ENCODE measurements at regions not wholly inside any gene's neighbourhood (a gene's known extent, or its start where the extent isn't known, plus 50 kb on each side); places are given as distances from the start of the nearest gene placed in this dataset.
"Not testable (repeated sequence)": the region's sequence is repeated elsewhere in the genome, so short reads cannot be mapped to it uniquely, and the experiment has no call there.

DNA sequence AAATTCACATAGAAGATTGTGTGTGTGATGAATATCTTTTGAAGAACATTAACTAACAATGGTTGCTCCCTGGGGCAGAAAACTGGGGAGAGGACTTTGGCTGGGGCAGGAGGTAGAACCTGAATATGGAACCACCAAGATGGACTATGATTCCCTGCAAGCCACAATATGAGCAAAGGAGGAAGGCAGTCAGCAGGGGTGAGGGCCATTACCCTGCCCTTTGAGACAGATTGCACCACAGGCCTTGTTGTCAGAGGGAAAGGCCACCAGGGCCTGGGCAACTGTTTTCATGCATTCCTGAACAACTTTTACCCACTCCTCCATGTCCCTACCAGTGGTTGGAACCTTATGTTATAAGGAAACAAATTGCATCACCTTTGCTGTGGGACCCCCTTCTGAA is 670.1 kb upstream of the POM121L12 start:
- H3K4me1 Mint-ChIP-seq = no peaks in the 10 kb centered on the region
- no peaks in the 10 kb centered on the region for H3K36me3 Mint-ChIP-seq
- no peak overlapping the region for H3K4me3 ChIP-seq (ENCODE audit: low read length)

DNA sequence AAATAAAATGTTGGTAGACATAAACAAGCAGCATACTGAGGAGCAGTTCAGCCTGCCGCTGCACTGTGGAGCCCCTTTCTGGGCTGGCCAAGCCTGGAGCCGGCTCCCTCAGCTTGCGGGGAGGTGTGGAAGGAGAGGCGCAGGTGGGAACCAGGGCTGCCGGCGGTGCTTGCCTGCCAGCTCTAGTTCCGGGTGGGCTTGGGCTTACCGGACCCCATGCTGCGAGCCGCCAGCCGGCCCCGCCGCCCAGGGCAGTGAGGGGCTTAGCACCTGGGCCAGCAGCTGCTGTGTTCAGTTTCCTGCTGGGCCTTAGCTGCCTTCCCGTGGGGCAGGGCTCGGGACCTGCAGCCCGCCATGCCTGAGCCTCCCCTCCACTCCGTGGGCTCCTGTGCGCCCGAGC is 672.9 kb upstream of the POM121L12 start:
- peaks cover 8 to 26% (median 19%) of the 10 kb centered on the region in 5 donors for H3K9me3 Mint-ChIP-seq
- Histone ChIP-seq H3K27me3 (ENCODE audit: insufficient read depth, low read length, poor library complexity, severe bottlenecking) (no peaks in the 10 kb centered on the region), H3K27ac (ENCODE audit: low read depth, low read length) (no peak overlapping the region), H3K9me3 (ENCODE audit: low read length) (no peaks in the 10 kb centered on the region), H3K4me3 (ENCODE audit: low read length) (no peak overlapping the region), H3K4me1 (ENCODE audit: insufficient read depth, low read length) (no peaks in the 10 kb centered on the region), H3K36me3 (ENCODE audit: insufficient read depth, low read length) (no peaks in the 10 kb centered on the region)
- ChIA-PET CTCF (no interaction called here), POLR2A (no interaction called here)
- H3K4me1 Mint-ChIP-seq = no peaks in the 10 kb centered on the region
- H3K36me3 Mint-ChIP-seq = no peaks in the 10 kb centered on the region
- H3K27me3 Mint-ChIP-seq = no peaks in the 10 kb centered on the region
- DNase-seq = no peak
- H3K4me3 Mint-ChIP-seq = no peak overlapping the region
- no peak overlapping the region for H3K27ac Mint-ChIP-seq

More for the DNA sequence above, 670.1 kb upstream of the POM121L12 start:
- no peak overlapping the region for H3K27ac Mint-ChIP-seq
- no peak overlapping the region for H3K4me3 Mint-ChIP-seq
- ChIA-PET CTCF (no interaction called here), POLR2A (no interaction called here)
- H3K27ac ChIP-seq (ENCODE audit: low read depth, low read length) = no peak overlapping the region
- H3K36me3 ChIP-seq (ENCODE audit: insufficient read depth, low read length) = no peaks in the 10 kb centered on the region
- no peak for DNase-seq
- no peaks in the 10 kb centered on the region for H3K4me1 ChIP-seq (ENCODE audit: insufficient read depth, low read length)
- H3K27me3 Mint-ChIP-seq = no peaks in the 10 kb centered on the region
- H3K9me3 Mint-ChIP-seq = peaks cover 8 to 37% (median 15%) of the 10 kb centered on the region in 5 donors
- no peaks in the 10 kb centered on the region for H3K9me3 ChIP-seq (ENCODE audit: low read length)
- H3K27me3 ChIP-seq (ENCODE audit: insufficient read depth, low read length, poor library complexity, severe bottlenecking) = no peaks in the 10 kb centered on the region

DNA sequence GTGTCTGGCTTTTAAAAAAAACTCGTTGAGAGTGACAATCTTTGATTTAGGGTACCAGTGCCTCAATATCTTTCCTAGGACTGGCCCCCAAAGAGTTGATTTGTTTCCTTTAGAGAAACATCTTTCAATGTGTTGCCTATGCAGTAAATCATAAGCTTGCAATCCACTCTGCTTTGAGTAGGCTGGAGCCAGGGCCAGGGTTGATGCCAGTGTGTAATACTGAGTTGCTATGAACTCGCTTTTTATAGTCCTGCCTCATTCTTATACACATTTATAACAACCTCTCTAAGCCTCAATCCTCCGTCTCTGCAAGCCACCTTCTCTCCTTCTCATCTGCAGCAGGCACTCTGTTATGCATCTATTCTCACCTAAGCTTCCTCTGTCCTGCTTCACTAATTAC is 674.9 kb upstream of the POM121L12 start:
- H3K9me3 ChIP-seq (ENCODE audit: low read length) = no peaks in the 10 kb centered on the region
- Mint-ChIP-seq H3K9me3 (peaks cover 6 to 24% (median 22%) of the 10 kb centered on the region in 5 donors), H3K27me3 (no peaks in the 10 kb centered on the region), H3K36me3 (no peaks in the 10 kb centered on the region), H3K4me3 (no peak overlapping the region), H3K27ac (no peak overlapping the region), H3K4me1 (no peaks in the 10 kb centered on the region)
- H3K36me3 ChIP-seq (ENCODE audit: insufficient read depth, low read length) = no peaks in the 10 kb centered on the region
- no peak for DNase-seq
- H3K4me3 ChIP-seq (ENCODE audit: low read length) = no peak overlapping the region
- H3K27me3 ChIP-seq (ENCODE audit: insufficient read depth, low read length, poor library complexity, severe bottlenecking) = no peaks in the 10 kb centered on the region
- ChIA-PET POLR2A (no interaction called here), CTCF (no interaction called here)
- no peaks in the 10 kb centered on the region for H3K4me1 ChIP-seq (ENCODE audit: insufficient read depth, low read length)
- no peak overlapping the region for H3K27ac ChIP-seq (ENCODE audit: low read depth, low read length)

DNA sequence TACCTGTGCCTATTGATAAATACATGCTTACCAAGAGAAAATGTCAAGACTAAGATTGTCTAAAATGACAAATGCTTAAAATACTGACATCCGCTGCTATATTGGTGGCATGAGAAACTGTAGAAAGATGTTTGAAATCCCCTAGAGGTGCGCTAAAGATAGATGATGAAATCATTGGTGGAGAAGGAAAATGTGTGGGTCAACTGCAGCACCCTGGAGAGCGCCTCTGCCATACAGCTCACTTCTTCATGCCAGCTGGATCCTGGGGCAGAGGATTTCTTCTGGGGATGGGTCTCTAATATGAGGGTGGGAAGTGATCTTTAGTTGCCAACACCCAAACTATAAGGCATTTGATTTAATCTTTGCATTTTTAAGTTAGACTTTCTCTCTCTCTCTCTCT is 680.4 kb upstream of the POM121L12 start:
- H3K36me3 Mint-ChIP-seq = peaks cover 0 to 1% (median 0%) of the 10 kb centered on the region in 3 donors
- no peak overlapping the region for H3K4me3 Mint-ChIP-seq
- ChIA-PET CTCF (no interaction called here), POLR2A (no interaction called here)
- Histone ChIP-seq H3K27ac (ENCODE audit: low read depth, low read length) (no peak overlapping the region), H3K27me3 (ENCODE audit: insufficient read depth, low read length, poor library complexity, severe bottlenecking) (no peaks in the 10 kb centered on the region), H3K4me1 (ENCODE audit: insufficient read depth, low read length) (no peaks in the 10 kb centered on the region), H3K4me3 (ENCODE audit: low read length) (no peak overlapping the region), H3K9me3 (ENCODE audit: low read length) (no peaks in the 10 kb centered on the region), H3K36me3 (ENCODE audit: insufficient read depth, low read length) (no peaks in the 10 kb centered on the region)
- H3K27ac Mint-ChIP-seq = no peak overlapping the region
- peaks cover 0 to 1% of the 10 kb centered on the region in 2 donors for H3K27me3 Mint-ChIP-seq
- H3K9me3 Mint-ChIP-seq = peaks cover 10 to 20% (median 14%) of the 10 kb centered on the region in 5 donors
- H3K4me1 Mint-ChIP-seq = no peaks in the 10 kb centered on the region
- DNase-seq = no peak

DNA sequence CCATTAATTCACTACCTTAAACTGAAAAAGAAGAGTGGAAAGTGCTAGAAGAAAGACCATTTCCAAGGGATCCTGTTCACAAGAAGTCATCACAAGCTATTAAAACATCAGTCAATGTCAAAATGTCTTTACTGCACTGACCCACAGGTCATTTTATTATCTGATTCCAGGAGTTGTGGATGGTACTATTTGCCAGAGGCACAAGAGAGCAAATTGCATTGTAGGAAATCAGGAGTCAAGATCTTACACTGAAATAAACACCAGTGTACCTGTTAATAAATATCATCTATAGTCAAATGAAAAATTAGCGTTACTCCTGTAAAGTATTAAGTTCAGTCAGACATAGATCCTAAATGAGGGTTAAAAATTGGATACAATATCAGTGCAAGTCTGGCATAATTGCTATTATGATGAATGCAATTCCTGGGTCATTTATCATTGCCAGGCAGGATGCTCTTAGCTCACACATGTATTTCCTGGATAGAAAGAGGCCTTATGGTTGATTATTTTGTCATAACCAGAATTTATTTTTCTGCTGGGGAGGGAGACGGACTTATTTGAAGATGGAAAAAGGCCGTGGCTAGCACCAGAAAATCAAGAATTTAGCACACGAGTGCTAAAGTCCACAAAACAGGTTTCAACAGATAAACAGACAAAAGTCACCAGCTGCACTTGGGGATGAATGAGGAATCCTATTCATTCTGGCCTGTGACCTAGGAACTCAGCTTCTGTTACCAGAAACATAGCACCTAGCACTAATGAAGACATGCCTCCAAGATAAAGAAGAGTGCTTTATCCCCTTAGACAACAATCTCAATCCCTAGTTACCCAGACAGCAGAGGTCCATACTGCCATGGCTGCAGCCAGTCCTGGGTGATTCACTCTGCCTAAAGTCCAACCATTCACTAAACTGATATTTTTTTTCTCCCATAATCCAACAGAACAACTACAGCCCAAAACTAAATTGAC is 683.1 kb upstream of the POM121L12 start:
- CTCF ChIA-PET = no interaction called here
- H3K4me3 Mint-ChIP-seq = no peak overlapping the region
- no peaks in the 10 kb centered on the region for H3K9me3 ChIP-seq (ENCODE audit: low read length)
- H3K36me3 ChIP-seq (ENCODE audit: insufficient read depth, low read length) = no peaks in the 10 kb centered on the region
- peaks cover 0 to 1% of the 10 kb centered on the region in 2 donors for H3K27me3 Mint-ChIP-seq
- H3K9me3 Mint-ChIP-seq = peaks cover 9 to 16% (median 11%) of the 10 kb centered on the region in 5 donors
- DNase-seq = no peak
- no peaks in the 10 kb centered on the region for H3K27me3 ChIP-seq (ENCODE audit: insufficient read depth, low read length, poor library complexity, severe bottlenecking)
- peaks cover 0 to 1% (median 0%) of the 10 kb centered on the region in 3 donors for H3K36me3 Mint-ChIP-seq
- no peak overlapping the region for H3K4me3 ChIP-seq (ENCODE audit: low read length)
- H3K27ac ChIP-seq (ENCODE audit: low read depth, low read length) = no peak overlapping the region
- no peak overlapping the region for H3K27ac Mint-ChIP-seq
- POLR2A ChIA-PET = no interaction called here
- no peaks in the 10 kb centered on the region for H3K4me1 ChIP-seq (ENCODE audit: insufficient read depth, low read length)
- no peaks in the 10 kb centered on the region for H3K4me1 Mint-ChIP-seq

DNA sequence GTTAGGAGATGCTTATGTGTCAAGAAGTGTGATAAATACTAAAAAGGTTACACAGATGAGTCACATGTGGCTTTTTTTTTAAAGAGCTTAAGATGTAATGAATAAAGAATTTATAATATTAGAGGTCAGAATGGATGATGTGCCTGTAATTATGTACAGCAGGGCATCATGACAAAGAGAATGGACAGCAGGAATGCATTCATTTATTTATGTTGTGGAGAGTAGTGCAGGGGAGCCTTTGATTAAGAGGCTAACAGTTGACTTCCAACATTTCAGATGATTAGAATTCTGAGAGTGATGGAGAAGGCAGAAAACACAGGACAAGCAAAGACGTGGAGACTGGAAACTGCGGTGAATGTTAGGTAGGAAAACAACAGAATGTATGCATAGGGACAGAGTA is 691.4 kb upstream of the POM121L12 start:
- no peaks in the 10 kb centered on the region for H3K9me3 ChIP-seq (ENCODE audit: low read length)
- Mint-ChIP-seq H3K27me3 (no peaks in the 10 kb centered on the region), H3K4me3 (no peak overlapping the region), H3K27ac (no peak overlapping the region), H3K9me3 (peaks cover 7 to 26% (median 12%) of the 10 kb centered on the region in 5 donors), H3K4me1 (no peaks in the 10 kb centered on the region), H3K36me3 (no peaks in the 10 kb centered on the region)
- ChIA-PET CTCF (no interaction called here), POLR2A (no interaction called here)
- H3K4me1 ChIP-seq (ENCODE audit: insufficient read depth, low read length) = no peaks in the 10 kb centered on the region
- H3K27ac ChIP-seq (ENCODE audit: low read depth, low read length) = no peak overlapping the region
- H3K27me3 ChIP-seq (ENCODE audit: insufficient read depth, low read length, poor library complexity, severe bottlenecking) = no peaks in the 10 kb centered on the region
- no peak overlapping the region for H3K4me3 ChIP-seq (ENCODE audit: low read length)
- no peak for DNase-seq
- H3K36me3 ChIP-seq (ENCODE audit: insufficient read depth, low read length) = no peaks in the 10 kb centered on the region

DNA sequence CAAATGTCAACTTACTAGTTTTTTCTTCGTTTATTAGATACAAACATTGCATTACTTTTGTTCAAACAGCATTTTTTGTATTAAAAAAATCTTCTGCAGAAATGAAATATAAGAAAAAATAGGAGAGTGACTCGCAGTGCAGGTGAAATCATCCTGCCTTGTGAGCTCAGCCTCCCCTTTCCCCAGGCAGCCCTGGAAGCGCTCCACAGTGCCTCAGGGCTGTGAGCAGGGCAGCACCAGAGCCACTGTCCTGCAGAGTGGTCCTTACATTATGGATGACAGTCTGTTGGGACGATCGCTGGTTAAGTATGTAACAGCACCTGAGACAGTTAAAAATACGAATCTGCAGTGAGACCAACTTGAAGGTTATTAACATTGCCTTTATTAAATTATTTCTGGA is 695.4 kb upstream of the POM121L12 start:
- ChIA-PET CTCF (no interaction called here), POLR2A (no interaction called here)

DNA sequence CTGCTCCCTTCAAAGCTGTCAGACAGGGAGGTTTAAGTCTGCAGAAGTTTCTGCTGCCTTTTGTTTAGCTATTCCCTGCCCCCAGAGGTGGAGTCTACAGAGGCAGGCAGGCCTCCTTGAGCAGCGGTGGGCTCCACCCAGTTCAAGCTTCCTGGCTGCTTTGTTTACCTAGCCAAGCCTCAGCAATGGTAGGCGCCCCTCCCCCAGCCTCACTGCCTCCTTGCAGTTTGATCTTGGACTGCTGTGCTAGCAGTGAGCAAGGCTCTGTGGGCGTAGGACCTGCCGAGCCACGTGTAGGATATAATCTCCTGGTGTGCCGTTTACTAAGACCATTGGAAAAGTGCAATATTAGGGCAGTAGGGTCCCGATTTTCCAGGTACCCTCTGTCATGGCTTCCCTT is 707.1 kb upstream of the POM121L12 start:
- CTCF ChIA-PET; DNase-seq; POLR2A ChIA-PET; H3K4me1 ChIP-seq (ENCODE audit: insufficient read depth, low read length); H3K4me1 Mint-ChIP-seq; H3K27ac Mint-ChIP-seq; H3K4me3 ChIP-seq (ENCODE audit: low read length); H3K27me3 Mint-ChIP-seq; H3K27ac ChIP-seq (ENCODE audit: low read depth, low read length); H3K36me3 ChIP-seq (ENCODE audit: insufficient read depth, low read length); H3K36me3 Mint-ChIP-seq; H3K9me3 ChIP-seq (ENCODE audit: low read length); H3K27me3 ChIP-seq (ENCODE audit: insufficient read depth, low read length, poor library complexity, severe bottlenecking): not testable (repeated sequence)
- Mint-ChIP-seq H3K9me3 (peaks cover 8 to 37% (median 20%) of the 10 kb centered on the region in 5 donors), H3K4me3 (peak overlapping the region in 1 of 7 donors; percentile 18)

More for the DNA sequence above, 695.4 kb upstream of the POM121L12 start:
- no peaks in the 10 kb centered on the region for H3K4me1 Mint-ChIP-seq
- Histone ChIP-seq H3K9me3 (ENCODE audit: low read length) (no peaks in the 10 kb centered on the region), H3K4me3 (ENCODE audit: low read length) (no peak overlapping the region), H3K4me1 (ENCODE audit: insufficient read depth, low read length) (no peaks in the 10 kb centered on the region), H3K27ac (ENCODE audit: low read depth, low read length) (no peak overlapping the region), H3K36me3 (ENCODE audit: insufficient read depth, low read length) (no peaks in the 10 kb centered on the region), H3K27me3 (ENCODE audit: insufficient read depth, low read length, poor library complexity, severe bottlenecking) (no peaks in the 10 kb centered on the region)
- no peak for DNase-seq
- H3K27me3 Mint-ChIP-seq = no peaks in the 10 kb centered on the region
- no peaks in the 10 kb centered on the region for H3K36me3 Mint-ChIP-seq
- H3K27ac Mint-ChIP-seq = no peak overlapping the region
- H3K4me3 Mint-ChIP-seq = no peak overlapping the region
- H3K9me3 Mint-ChIP-seq = peaks cover 3 to 24% (median 10%) of the 10 kb centered on the region in 5 donors

Data from CD8-positive, alpha-beta memory T cell (primary cell).